ENCODE measurements at regions not wholly inside any gene's neighbourhood (a gene's known extent, or its start where the extent isn't known, plus 50 kb on each side); places are given as distances from the start of the nearest gene placed in this dataset.

DNA sequence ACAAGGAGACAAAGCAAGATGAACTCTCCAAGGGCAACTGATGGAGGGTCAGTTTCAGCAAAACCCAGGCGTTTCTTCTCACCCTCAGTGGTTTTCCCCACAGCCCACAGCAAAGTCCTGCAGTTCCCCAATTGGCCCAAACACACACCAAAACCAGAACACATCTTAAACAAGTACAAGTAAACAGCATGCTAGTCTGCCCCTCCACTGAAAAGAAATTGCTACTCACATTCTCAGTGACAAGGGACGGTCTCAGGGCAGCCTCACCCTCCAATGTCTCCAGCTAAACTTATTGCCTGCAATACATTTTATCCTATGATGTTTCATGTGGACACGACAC lies 300.6 kb upstream of the IRX3 start:
- Mint-ChIP-seq H3K36me3 (ENCODE audit: low read depth) (no peaks in the 10 kb centered on the region), H3K27me3 (ENCODE audit: insufficient read depth) (peaks cover 2% of the 10 kb centered on the region), H3K27ac (no peak overlapping the region), H3K4me1 (ENCODE audit: low read depth) (no peaks in the 10 kb centered on the region), H3K4me3 (no peak overlapping the region), H3K9me3 (no peaks in the 10 kb centered on the region)
- TF ChIP-seq, protein P1, sequence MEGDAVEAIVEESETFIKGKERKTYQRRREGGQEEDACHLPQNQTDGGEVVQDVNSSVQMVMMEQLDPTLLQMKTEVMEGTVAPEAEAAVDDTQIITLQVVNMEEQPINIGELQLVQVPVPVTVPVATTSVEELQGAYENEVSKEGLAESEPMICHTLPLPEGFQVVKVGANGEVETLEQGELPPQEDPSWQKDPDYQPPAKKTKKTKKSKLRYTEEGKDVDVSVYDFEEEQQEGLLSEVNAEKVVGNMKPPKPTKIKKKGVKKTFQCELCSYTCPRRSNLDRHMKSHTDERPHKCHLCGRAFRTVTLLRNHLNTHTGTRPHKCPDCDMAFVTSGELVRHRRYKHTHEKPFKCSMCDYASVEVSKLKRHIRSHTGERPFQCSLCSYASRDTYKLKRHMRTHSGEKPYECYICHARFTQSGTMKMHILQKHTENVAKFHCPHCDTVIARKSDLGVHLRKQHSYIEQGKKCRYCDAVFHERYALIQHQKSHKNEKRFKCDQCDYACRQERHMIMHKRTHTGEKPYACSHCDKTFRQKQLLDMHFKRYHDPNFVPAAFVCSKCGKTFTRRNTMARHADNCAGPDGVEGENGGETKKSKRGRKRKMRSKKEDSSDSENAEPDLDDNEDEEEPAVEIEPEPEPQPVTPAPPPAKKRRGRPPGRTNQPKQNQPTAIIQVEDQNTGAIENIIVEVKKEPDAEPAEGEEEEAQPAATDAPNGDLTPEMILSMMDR (IDR thresholded peaks at IDR 0.05), result no peak
- DNase-seq, result no peak

DNA sequence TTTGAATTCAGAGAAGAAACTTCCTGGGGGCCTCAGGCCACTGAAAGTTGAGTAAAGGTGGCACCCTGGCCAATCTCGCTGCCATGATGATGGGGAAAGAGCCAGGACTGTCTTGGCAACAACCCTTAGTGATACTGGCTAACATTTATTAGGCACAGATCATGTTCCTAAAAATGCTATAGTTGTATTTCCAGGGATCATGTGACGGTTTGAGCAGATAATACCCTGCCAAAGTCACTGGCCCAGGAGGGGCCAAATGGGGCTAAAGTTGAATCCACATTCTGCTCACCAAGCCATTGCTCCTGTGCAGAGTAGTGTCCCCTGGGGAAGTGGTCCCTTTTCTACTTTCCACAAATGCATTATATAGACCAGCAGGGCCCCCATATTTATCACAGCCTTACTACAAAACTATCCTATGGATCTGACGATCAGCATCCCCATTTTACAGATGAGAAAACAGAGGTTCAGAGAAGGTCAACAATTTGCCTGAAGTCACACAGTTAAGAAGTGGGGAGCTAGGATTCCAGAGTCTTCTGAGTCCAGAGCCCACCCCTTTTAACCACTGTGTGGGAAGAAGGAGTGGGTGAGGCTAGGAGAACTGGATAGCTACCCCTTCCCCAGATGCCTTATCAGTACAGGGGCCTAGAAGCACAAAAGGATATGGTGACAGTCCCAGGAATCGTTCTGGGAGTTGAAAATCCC lies 300.0 kb upstream of the IRX3 start:
- H3K4me1 Mint-ChIP-seq (ENCODE audit: low read depth), result no peaks in the 10 kb centered on the region
- TF ChIP-seq, protein P1 (IDR thresholded peaks at IDR 0.05), result no peak
- no peak for DNase-seq
- H3K36me3 Mint-ChIP-seq (ENCODE audit: low read depth), result no peaks in the 10 kb centered on the region
- peaks cover 2% of the 10 kb centered on the region for H3K27me3 Mint-ChIP-seq (ENCODE audit: insufficient read depth)
- no peak overlapping the region for H3K27ac Mint-ChIP-seq
- no peaks in the 10 kb centered on the region for H3K9me3 Mint-ChIP-seq
- H3K4me3 Mint-ChIP-seq, result no peak overlapping the region

DNA sequence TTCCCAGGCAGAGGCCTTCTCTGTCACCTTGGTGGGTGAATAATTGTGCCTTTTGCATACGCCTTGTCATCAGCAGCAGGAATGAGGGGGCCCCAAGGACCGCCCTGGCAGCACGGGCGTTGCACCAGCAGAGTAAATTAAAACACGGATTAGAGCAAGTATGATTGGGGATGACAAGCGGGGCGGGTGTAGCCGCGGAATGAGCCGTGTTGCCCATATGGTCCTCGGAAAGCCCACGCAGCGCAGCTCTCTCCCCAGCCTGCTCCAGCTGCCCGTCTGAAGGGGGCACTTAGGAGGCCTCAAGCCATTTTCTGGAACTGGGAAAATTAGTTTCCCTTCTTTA lies 299.4 kb upstream of the IRX3 start:
- H3K9me3 Mint-ChIP-seq, result no peaks in the 10 kb centered on the region
- H3K4me1 Mint-ChIP-seq (ENCODE audit: low read depth), result no peaks in the 10 kb centered on the region
- H3K27ac Mint-ChIP-seq, result no peak overlapping the region
- DNase-seq, result no peak
- peaks cover 2% of the 10 kb centered on the region for H3K27me3 Mint-ChIP-seq (ENCODE audit: insufficient read depth)
- H3K4me3 Mint-ChIP-seq, result no peak overlapping the region
- TF ChIP-seq, protein P1 (IDR thresholded peaks at IDR 0.05), result no peak
- no peaks in the 10 kb centered on the region for H3K36me3 Mint-ChIP-seq (ENCODE audit: low read depth)

DNA sequence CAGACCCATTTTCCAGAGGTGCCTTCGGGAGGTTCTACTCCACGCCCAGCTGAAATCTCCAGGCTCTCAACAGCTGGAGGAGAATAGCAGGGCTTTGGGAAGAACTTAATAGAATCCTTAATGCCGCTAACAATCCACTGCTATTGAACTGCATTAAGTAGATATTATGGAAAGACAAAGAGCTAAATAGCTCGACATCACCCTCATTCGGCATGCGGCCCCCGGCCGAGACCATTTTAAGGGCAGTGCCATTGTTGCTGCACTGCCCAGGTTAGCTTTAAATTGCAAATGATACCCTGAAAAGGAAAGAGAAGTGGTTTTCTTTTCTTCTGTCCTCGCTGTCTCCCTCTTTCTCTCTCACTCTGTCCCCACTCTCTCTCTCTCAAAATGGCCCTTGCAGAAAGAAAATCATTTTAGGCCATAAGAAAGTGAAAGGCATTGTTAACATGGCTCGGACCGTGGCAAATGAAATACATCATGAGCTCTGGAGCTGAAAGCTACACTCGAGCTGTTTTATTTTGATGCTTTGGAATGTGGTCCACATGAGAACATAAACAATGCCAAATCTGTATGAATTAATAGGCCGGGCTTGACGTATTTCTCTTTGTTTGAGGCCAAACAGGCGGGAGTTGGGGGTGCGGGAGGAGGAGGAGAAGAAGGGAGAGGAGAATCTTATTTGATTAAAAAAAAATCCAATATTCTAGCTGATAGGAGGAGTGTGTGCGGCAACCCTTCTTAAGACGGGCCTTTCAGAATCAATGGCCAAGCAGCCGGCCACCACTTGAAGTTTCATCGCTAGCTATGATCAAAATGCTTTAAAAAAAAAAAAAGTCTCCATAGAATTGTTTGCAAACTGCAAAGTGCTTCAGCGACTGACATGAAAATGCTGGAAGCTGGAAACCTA lies 298.8 kb upstream of the IRX3 start:
- no peaks in the 10 kb centered on the region for H3K9me3 Mint-ChIP-seq
- H3K4me1 Mint-ChIP-seq (ENCODE audit: low read depth), result no peaks in the 10 kb centered on the region
- peaks cover 2% of the 10 kb centered on the region for H3K27me3 Mint-ChIP-seq (ENCODE audit: insufficient read depth)
- H3K4me3 Mint-ChIP-seq, result no peak overlapping the region
- H3K27ac Mint-ChIP-seq, result no peak overlapping the region
- DNase-seq, result no peak
- TF ChIP-seq, protein P1 (IDR thresholded peaks at IDR 0.05), result no peak
- H3K36me3 Mint-ChIP-seq (ENCODE audit: low read depth), result no peaks in the 10 kb centered on the region

DNA sequence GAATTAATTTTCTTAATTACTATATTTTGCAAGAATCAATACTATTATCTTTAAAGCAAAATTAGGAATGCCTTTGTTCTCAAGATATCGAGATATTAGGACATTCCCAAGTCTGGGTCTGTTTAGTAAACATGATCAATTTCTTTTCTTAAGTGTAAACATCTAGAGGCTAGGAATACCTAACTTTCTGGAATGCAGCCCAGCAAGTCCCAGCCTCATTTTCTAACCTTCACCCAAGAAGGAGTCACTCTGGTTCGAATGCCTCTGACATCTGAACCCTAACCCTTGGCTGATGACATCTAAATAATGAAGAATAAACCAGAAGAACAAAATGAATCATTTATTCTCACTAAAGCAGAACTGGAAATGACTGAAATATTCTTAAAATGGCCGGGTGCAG lies 297.5 kb upstream of the IRX3 start:
- H3K4me1 Mint-ChIP-seq (ENCODE audit: low read depth), result no peaks in the 10 kb centered on the region
- H3K27ac Mint-ChIP-seq, result no peak overlapping the region
- TF ChIP-seq, protein P1 (IDR thresholded peaks at IDR 0.05), result no peak
- DNase-seq, result no peak
- H3K9me3 Mint-ChIP-seq, result no peaks in the 10 kb centered on the region
- no peaks in the 10 kb centered on the region for H3K36me3 Mint-ChIP-seq (ENCODE audit: low read depth)
- no peak overlapping the region for H3K4me3 Mint-ChIP-seq
- peaks cover 5% of the 10 kb centered on the region for H3K27me3 Mint-ChIP-seq (ENCODE audit: insufficient read depth)

All from HFFc6 (cell line).